HG03064 (cell line): ENCODE measurements at regions not wholly inside any gene's neighbourhood (a gene's known extent, or its start where the extent isn't known, plus 50 kb on each side); places are given as distances from the start of the nearest gene placed in this dataset.
"Not testable (repeated sequence)": the region's sequence is repeated elsewhere in the genome, so short reads cannot be mapped to it uniquely, and the experiment has no call there.

Experiments used
- ATAC-seq: cut with Tn5 transposase; IDR thresholded peaks from one replicate; pipeline ENCODE4 v1.9.1; 2021; ENCODE audit warnings: low read depth; ENCODE audit not compliant: unreplicated experiment

DNA sequence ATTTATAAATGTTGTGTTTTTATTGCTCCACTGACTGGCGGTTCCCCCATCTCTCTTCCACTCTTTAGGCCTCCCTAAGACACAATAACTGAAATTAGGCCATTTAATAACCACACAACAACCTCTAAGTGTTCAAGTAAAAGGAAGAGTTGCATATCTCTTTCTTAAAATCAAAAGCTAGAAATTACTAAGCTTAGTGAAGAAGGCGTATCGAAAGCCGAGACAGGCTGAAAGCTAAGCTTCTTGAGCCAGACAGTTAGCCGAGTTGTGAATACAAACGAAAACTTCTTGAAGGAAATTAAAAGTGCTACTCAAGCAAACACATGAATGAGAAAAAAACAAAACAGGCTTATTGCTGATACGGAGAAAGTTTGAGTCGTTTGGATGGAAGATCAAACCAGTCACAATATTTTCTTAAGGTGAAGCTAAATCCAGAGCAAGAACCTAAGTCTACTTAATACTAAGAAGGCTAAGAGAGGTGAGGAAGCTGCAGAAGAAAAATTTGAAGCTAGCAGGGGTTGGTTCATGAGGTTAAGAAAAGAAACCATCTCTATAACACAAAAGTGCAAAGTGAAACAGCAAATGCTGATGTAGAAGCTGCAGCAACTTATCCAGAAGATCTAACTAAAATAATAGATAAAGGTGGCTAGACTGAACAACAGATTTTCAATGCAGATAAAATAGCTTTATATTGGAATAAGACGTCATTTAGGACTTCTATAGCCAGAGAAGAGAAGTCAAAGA, 194.0 kb upstream of the TTC29 start:
- ATAC-seq: no peak

GRCh38 chr4:147151763-147152162, 206.1 kb upstream of the TTC29 start:
- ATAC-seq: no peak

- no peak for ATAC-seq
These were observed 212.4 kb upstream of the TTC29 start for GRCh38 chr4:147157860-147158701.

GRCh38 chr4:147160908-147161513, 215.3 kb upstream of the TTC29 start:
- peak; percentile 92 for ATAC-seq

DNA sequence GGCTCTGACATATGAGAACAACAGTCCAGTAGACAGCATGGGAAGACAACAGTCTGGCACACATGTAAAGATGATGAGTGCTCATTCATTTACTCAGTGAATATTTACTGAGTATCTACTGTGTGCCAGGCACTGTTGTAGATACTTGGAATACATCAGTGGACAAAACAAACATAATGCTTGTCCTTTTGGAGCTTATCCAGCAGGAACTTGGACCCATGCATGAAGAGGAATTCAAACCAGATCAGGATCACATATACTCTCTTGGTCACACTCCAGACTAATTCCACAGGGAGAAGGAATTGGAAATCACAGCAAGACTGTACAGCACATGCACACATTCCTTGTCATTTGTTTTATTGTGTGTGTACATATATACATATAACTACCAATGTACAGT, 217.6 kb upstream of the TTC29 start:
- no peak for ATAC-seq

DNA sequence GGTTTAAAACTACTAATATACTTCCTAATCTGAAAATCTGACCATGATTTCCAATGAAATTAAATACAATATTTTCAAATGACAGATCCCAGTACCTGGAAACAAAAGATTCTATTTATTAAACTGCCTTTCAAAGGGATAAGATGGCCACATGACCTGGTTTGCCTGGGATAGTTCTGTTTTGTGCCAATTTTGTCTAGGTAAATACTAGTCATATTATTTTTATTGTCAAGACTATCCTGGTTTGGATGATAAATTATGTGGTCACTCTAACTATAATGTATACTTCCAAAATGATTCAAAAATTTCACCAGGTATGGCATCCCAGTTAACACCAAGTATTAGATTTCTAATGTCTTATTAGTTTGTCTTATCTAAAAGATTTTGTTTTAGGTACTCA, 222.5 kb upstream of the TTC29 start:
- not testable (repeated sequence) for ATAC-seq

DNA sequence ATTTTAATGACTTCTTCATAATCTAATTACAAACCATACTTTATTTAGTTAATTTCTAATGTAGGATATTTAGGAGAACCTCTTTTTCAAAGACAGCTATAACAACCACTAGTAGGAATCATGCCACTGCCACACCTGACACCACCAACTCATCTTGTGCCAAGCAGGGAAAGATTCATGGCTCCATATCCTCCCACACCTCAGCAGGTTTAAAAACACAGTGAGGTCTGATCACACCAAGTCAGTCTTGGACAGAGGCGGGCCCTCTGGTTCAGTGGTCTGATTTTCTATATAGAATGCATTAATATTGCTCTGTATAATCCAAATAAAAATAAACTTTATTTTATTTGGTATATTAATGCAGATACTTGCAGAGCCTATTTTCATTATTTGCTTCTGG, 227.7 kb upstream of the TTC29 start:
- ATAC-seq: no peak

DNA sequence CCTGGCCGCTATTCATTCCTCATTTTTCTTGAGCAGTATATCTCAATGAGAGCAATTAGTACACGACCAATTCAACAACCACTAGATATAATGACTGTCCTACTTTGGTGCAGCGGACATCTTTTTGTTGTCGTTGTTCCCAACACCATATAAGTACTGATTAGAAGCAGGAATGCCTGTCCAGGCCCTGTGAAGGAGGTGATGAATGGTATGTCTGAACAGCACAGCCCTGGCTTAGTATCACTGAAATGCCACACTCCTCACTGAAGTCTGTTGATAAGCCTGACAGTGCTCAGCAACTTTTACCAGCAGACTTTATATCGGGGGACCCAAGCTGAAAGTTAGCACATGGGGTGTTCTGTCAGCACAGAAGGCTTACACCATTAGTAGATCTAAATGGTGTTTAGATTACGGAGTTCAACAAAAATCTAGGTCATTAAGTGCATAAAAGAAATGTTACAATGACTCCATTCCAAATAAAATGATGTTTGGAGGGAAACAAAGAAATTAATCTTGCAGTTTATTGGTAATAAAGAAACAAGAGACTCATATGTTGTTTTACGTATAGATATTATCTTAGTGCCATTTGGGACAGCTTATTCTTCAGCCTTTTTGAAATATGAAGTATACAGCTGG, 228.3 kb upstream of the TTC29 start:
- no peak for ATAC-seq

DNA sequence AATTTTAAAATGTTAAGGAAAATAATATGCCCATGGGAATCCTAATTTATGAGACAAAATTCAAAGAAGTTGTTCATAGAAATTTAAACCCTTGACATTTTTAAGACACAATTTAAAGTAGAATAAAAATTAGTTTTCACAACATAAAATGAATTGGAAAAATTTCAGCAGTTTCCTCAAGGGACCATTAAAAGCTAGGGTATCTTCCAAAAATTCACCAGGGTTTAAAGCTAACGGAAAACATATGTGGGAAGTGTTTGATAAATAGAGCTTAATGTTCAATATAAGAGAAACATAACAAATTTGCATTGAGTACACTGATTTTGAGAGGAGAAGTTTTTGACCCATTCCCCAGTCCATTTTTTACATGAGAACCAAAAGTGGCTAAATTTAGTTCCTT, 228.9 kb upstream of the TTC29 start:
- ATAC-seq: no peak

GRCh38 chr4:147175460-147176025, 229.9 kb upstream of the TTC29 start:
- no peak for ATAC-seq

DNA sequence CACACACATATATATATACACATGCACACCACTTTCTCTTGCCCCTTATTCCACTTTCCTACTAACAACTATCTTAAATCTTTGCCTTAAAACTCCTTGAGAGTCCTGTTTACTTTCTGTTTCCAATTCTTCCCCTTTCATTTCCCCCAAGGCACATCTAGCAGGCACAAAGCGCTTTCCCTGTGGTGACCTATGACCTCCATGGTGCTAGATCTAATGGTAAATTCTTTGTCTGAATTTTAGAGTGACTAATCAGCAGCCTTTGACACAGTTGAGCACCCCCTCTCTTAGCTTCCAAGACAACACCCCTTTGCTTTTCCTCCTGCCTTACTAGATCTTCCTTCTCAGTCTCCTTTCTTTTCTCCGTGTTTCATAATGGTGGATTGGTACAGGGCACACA, 236.4 kb upstream of the TTC29 start:
- no peak for ATAC-seq

GRCh38 chr4:147192679-147193078, 247.0 kb upstream of the TTC29 start:
- ATAC-seq: no peak

DNA sequence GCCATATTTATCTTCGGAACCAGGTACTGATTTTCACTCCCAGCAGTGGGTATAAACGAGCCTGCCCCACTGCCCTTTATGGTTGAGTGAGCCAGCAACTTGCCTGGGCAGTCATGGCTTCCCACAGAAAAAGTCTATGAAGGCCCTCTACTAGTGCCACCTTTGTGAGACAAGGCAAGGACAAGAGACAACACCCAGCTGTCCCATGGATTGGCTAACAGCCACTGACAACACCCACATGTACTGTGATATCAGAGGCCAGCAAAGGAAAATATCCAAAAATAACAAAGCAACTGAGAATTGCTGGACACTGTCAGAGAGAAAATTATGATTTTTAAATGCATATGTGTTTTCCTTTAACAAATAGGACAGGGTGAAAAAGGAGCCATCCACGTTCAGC, 248.4 kb upstream of the TTC29 start:
- no peak for ATAC-seq

DNA sequence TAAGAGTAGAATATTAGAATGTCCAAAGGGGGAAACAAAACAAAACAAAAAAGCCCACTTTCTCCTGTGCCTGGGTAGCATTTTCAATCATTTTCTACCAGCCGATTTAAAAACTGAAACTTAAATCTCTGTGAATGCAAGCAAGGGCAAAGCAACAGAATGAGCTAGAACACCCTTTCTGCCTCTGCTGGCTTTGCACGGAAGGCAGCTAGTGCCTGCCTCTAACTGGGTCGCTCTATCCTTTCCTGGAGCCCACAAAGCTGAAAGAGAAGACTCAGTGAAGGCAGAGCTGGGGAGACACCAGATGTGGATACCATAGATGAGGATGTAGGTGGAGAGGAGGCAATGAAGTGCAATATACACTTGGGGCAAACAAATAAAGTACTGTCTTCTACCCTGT, 248.9 kb upstream of the TTC29 start:
- no peak for ATAC-seq

DNA sequence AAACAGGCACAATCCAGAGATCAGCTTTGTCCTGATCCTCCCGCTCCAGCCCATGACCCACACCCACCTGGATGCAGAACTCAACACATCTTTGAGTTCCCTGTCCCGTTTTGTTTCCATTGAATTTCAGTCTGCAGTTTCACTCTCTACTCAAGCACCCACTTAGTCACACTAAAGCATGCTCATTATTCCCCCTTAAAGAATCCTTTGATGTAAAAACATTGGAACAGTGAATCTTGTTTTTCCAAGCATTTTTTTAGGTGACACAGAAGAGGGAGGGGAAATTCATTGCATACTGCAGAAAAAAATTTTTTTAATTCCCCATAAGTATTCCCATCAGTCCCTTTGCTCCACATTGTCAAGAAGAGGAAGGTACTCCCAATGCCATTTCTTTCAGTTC, 249.7 kb upstream of the TTC29 start:
- ATAC-seq: no peak

DNA sequence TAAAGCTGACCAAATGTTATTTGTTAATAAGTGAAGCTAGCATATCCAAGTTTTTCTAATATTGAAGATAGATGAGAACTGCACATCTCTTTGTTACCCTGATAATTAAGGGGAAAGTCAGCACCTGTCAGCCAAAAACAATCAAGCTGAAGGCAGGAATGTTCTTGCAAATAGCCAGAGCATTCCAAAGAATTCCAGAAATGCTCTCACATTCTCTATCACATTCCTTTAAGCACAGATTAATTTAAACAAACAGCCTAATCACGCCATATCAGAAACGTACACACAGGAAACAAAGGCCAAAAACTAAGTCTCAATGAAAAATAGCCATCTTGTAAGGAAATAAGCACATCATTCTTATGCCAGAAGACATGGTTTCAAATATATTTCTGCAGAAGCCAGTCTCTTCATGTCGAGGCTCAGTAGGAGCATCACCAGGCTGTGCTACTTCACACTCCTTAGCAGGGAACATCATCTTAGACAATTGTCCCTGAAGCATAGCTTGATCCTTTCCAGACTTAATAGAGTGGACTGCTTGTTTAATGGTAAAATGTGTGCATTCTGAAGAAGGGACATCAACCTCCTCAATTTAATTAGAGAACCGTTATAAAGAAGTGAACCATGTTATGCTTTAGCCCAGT, 252.9 kb upstream of the TTC29 start:
- ATAC-seq: no peak

- ATAC-seq: no peak
These were observed 255.4 kb upstream of the TTC29 start for GRCh38 chr4:147201016-147201415.

GRCh38 chr4:147206807-147207206, 261.1 kb upstream of the TTC29 start:
- ATAC-seq: no peak

- no peak for ATAC-seq
These were observed 262.2 kb upstream of the TTC29 start for GRCh38 chr4:147207911-147208310.

- ATAC-seq: no peak
These were observed 263.2 kb upstream of the EDNRA start for GRCh38 chr4:147217655-147218054.
